ENCODE measurements at regions not wholly inside any gene's neighbourhood (a gene's known extent, or its start where the extent isn't known, plus 50 kb on each side); places are given as distances from the start of the nearest gene placed in this dataset.
"Not testable (repeated sequence)": the region's sequence is repeated elsewhere in the genome, so short reads cannot be mapped to it uniquely, and the experiment has no call there.

GRCh38 chr2:160550048-160550447, 56.4 kb upstream of the RBMS1 start:
- DNase-seq = no peak

- no peak for DNase-seq
Observed at GRCh38 chr2:160551259-160551658, 57.7 kb upstream of the RBMS1 start.

DNA sequence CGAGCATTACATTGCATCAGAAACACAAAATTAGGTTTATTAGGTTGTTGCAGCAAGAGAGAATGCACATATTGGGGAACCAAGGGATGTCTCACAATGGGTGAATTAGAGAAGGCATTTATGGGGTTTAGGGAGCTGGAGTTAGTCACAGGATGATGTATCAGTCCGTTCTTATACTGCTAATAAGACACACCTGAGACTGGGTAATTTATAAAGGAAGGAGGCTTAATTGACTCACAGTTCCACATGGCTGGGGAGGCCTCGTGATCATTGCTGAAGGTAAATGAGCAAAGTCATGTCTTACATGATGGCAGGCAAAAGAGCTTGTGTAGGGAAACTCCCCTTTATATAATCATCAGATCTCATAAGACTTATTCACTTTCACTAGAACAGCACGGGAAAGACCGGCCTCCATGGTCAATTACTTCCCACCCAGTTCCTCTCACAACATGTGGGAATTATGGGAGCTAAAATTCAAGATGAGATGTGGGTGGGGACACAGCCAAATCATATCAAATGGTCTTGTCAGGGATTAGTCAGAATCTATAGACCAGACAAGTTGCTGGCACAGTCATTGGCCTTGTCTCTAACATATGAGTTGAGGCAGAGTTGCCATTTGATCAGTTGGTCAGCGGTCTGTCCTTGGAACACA, 61.9 kb upstream of the RBMS1 start:
- no peak for DNase-seq

- no peak for DNase-seq
Observed at GRCh38 chr2:160557903-160558302, 64.3 kb upstream of the RBMS1 start.

GRCh38 chr2:160558531-160558930, 64.9 kb upstream of the RBMS1 start:
- no peak for DNase-seq

GRCh38 chr2:160561551-160562295, 68.1 kb upstream of the RBMS1 start:
- DNase-seq = no peak

DNA sequence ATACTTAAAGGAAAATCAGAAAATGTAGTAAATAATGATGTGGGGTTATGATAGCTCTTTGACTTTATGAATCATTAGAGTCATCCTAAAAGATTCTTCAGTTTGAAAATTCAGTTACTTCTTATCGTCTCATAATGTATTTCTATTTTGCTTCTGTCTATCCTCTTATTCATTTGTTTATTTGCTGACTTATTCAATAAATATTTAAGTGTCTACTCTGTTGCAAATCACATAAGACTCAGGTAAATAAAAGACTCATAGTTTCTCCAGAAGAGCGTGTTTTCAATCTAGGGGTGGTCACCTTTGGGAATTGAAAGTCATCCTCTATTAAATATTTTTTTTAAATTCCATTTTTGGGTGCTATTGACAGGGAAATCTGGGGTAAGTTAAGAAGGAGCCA, 69.1 kb upstream of the RBMS1 start:
- no peak for DNase-seq

DNA sequence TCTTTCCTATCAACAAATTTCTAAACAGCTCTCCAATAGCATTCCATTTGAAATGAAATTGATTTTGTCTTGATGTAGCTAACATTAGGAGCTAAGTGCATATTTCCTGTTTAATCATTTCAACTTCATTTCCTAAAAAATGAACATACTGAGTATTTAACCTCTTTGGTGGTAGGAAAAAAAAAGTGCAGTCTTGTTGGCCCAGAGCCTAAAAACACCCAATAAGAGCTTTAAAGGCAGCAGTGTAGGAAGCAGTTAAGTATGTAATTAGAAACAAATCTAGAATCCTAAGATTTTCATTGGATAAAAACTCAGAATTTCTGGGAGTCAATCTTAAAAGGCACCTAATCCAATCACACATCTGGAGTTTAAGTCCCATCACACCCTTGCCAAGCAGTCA, 71.0 kb upstream of the RBMS1 start:
- DNase-seq = no peak

GRCh38 chr2:160565099-160565845, 71.7 kb upstream of the RBMS1 start:
- DNase-seq = no peak

DNA sequence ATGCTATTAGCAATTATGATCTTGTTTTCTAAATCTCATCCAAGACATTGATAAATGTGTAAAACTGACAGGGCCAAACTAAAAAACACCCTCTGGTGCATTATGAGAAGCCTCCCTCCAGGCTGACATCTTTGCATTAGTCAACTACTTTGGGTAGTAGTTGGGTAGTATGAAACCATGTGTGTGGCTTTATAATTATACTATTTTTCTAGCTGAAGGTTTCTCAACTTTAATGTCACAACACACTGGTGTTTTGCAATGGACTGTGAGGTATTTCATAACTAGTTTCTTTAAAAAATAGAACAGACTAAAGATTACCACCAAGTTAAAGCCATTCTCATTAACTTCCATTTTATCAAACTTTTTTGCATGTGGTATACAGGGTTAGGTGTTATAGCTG, 73.1 kb upstream of the RBMS1 start:
- DNase-seq = no peak

- DNase-seq = no peak
Observed at GRCh38 chr2:160568856-160569255, 75.2 kb upstream of the RBMS1 start.

DNA sequence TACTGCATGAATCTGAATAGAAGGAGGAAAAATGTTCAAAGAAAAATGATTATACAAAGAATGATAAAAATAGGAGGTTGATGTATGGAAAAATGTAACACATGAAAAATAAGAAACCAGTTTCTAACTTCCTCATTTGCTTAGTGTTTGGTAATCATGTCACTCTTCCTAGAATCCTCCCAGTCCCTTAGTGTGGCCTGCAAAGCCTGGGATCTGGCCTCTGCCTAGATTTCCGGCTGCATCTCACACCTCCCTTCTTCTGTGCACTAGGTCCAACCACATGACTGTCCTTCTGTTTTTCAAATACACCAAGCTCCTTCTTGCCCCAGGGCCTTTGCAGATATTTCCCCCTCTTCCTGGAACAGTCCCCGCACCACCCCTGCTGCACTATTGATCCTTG, 76.8 kb upstream of the RBMS1 start:
- no peak for DNase-seq

GRCh38 chr2:160574468-160575140, 81.0 kb upstream of the RBMS1 start:
- DNase-seq = no peak

DNA sequence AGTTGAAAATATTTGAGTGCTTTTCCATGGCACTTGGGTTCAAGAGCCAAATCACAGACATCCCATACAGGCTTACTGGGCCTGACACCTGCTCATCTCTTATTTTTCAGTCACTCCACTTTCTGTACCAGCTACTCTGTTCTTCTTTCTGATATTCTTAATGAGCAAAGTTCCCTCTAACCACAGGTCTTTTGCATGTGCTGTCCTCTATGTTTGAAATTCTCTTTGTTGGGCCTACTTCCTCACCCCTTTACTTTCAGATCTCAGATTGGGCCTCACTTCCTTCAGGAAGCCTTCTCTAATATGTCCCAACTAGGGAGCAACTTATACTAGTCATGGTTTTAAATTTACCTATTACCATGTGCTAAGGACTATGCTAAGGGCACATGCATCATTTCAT, 81.8 kb upstream of the RBMS1 start:
- no peak for DNase-seq

DNA sequence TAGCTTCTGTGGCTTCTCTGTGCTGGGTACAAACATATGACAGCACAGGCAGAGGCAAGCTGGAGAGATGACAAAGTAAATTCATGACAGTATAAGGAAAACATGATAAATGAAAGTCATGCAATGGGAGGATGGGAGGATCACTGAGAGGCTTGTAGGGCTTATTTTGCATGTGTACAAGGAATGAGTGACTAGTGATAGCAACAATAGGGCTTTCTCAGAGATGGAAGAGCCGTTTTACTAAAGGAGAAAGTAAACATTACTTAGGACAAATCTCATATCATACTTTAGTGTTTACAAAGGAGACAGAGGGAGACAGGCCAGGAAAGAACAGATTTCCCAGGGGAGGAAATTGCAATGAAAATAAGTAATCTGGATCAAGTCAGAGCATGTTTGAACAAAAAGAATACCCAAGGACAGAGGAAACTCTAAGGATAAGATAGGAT, 82.5 kb upstream of the RBMS1 start:
- no peak for DNase-seq

- not testable (repeated sequence) for DNase-seq
Observed at GRCh38 chr2:160577081-160577480, 83.5 kb upstream of the RBMS1 start.

GRCh38 chr2:160581035-160581434, 87.4 kb upstream of the RBMS1 start:
- no peak for DNase-seq

GRCh38 chr2:160581448-160581847, 87.8 kb upstream of the RBMS1 start:
- DNase-seq = no peak

DNA sequence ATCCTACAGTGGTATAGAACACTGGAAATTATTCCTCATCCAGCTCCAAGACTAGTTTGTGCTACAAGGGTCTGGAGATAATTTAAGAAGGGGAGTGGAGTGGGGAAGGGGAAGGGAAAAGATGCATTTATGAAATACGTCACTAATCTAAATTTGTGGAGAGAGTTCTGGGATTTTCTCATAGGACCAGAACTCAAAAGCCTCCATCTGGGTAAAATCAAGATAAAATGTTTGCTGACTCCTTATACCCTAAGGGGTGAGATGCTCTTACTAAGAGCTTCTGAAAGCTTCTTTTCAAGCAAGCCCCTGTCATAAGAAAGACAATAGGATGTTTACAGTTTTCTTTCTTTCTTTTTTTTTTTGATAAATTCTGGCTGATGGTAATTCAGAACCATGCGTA, 88.5 kb upstream of the RBMS1 start:
- no peak for DNase-seq

DNA sequence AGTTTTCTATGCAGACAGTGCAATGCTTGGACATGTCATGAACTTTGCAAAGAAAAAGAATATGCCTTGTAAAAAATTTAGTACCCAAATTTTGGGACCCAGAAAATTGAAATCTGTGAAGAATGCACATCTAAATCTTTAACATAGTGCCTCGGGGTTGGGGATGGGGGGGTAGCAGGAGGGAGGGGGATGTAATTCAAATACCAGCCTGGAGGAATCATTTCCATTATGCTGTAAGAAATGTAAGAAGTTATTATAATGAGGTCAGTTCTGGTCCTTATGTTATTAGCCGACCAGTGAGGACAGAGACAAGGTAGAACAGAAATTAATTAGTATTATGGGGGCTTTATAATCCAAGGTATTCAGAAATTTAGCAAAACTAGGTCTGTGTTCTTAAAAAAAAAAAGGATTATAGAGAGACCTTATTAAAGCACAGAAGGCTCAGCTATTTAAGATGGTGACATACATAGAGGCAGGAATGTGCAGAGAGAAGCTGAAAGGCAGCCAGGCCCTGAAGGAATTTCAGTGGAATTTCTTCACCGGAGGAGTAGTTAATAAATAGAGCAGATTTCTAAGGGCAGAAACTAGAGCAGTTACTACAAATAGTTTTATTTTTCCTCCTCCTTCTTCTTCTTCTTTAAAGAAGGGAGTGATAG, 89.0 kb upstream of the RBMS1 start:
- DNase-seq = no peak

- no peak for DNase-seq
Observed at GRCh38 chr2:160583146-160583535, 89.5 kb upstream of the RBMS1 start.

DNA sequence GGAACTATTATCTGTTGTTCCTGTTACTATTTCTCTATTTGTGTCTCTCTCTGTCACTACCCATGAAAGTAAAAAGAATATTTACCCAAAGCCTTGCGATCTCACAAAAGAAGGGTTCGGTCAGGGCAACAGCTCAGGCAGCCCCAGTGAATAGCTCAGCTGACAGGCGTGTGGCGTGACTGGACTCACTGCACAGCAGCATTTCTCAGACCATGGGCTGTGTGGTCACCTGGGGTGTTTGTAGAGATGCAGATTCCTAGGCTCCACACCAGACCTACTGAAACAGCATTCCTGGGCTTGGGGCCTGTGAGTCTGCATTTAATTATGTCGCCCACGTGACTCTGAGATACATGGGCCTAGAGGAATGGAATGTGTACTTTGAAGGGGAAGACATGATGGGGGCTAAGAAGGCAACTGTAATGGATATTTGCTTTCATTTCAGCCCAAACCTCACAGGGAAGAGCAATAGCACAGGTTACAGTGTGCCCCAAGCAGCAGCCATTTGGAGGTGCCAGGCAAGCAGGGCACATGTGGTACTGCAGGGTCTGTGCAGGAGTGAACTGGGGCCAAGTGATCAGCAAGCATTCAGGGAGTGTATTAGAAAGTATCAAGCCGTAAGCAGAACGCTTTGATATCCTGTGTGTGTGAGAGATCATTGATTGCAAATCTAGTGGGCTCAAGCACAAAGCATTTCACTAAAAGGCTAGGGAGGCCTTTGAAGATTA, 90.4 kb upstream of the RBMS1 start:
- DNase-seq = no peak

Data from SHP77 treated with DMSO at 0.1 percent for 48 hours (cell line).